Cardiac fibroblast (primary cell): ENCODE measurements at regions not wholly inside any gene's neighbourhood (a gene's known extent, or its start where the extent isn't known, plus 50 kb on each side); places are given as distances from the start of the nearest gene placed in this dataset.

Experiments
- DNase-seq, 2 donors: peaks; one replicate each; pipeline versions ENCODE4 v3.0.0 to v3.0.0-alpha.2; 2010; ENCODE audit warnings: low read depth in 2 of 2
- H3K4me3 ChIP-seq, 2 donors: replicated peaks in 1 of 2; 1 replicate in 1 of 2; 2 replicates in 1 of 2; pipeline ENCODE4 v1.5.1; 2011; ENCODE audit warnings: low read depth in 2 of 2, low read length in 2 of 2, mild to moderate bottlenecking in 2 of 2, moderate library complexity in 1 of 2
- TF ChIP-seq, protein P1 (sequence below): IDR thresholded peaks from one replicate; pipeline ENCODE4 v1.5.1; 2011; ENCODE audit warnings: low read depth, mild to moderate bottlenecking, low read length, inconsistent platforms

GRCh38 chr3:139758654-139759291 is 81.0 kb upstream of the NMNAT3 start:
- TF ChIP-seq, protein P1, sequence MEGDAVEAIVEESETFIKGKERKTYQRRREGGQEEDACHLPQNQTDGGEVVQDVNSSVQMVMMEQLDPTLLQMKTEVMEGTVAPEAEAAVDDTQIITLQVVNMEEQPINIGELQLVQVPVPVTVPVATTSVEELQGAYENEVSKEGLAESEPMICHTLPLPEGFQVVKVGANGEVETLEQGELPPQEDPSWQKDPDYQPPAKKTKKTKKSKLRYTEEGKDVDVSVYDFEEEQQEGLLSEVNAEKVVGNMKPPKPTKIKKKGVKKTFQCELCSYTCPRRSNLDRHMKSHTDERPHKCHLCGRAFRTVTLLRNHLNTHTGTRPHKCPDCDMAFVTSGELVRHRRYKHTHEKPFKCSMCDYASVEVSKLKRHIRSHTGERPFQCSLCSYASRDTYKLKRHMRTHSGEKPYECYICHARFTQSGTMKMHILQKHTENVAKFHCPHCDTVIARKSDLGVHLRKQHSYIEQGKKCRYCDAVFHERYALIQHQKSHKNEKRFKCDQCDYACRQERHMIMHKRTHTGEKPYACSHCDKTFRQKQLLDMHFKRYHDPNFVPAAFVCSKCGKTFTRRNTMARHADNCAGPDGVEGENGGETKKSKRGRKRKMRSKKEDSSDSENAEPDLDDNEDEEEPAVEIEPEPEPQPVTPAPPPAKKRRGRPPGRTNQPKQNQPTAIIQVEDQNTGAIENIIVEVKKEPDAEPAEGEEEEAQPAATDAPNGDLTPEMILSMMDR, result no peak
- DNase-seq, result peak; percentile 46 to 47
- H3K4me3 ChIP-seq, result no peak overlapping the region

DNA sequence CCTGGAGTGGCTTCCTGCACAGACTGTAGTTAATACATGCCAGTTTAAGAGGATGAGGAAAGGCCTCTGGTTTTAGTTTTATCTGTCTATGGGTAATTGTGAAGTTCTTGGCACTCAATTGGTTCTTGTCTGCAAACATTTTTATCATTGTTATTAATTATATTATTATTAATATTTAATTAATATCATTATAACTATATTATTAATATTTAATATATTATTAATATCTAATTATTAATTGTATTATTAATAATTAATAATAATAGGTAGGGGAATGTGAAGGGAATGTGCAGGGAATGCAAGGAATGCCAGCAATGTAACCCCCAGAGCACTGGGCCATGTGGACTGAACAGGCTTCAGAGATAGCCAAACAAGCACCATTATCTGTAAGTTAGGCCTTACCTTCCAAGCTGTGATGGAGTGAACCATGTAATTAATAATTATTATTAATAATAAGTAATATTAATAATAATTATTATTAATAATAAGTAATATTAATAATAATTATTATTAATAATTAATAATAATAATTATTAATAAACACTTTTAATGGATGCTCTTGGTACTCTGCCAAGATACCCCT is 79.8 kb upstream of the NMNAT3 start:
- TF ChIP-seq, protein P1, result no peak
- DNase-seq, result no peak
- no peak overlapping the region for H3K4me3 ChIP-seq

DNA sequence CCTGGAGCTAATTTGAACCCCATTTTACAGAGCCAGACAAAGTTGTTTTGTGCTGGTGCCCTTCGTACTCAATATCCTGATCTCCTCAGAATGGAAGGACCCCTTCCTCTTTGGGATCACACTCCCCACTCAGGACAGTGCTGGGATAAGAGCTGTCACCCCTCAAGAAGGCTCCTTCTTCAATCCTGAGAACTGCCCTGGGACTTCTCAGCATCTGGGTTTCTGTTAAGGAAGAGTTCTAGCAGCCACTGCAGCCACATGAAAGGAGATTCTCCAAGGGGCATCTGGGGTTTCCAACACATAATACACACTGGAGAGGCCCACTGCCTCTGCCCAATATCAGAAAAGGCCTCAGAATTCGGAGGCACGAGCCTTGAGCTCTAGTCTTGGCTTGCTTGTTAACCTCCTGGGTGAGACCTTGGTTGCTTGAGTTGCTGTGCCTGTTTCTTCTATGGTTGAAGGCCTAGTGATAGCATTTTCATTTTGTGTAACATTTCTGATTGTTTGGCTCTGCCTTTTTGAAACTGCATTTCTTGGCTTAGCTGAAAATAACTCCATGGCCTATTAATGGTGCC is 78.8 kb upstream of the NMNAT3 start:
- TF ChIP-seq, protein P1, result no peak
- H3K4me3 ChIP-seq, result no peak overlapping the region
- no peak for DNase-seq

DNA sequence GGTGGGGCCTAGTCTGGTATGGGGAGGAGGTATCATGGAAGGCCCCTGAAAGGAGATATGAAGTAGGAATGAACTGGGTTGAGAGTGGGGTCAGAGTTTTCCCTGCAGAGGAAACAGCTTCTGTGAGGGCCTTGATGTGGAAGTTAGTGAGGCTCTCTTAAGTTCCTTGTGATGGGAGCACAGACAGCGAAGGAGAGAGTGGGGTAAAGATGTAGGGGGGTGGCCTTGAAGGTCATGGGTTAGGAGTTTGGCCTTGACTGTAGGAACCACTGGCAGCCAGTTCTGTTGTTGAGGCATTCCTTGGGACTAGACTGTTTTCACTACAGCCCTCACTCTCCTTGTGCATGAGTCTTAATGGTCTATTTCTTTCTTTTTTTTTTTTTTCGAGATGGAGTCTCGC is 77.8 kb upstream of the NMNAT3 start:
- TF ChIP-seq, protein P1, result no peak
- no peak for DNase-seq
- H3K4me3 ChIP-seq, result no peak overlapping the region

DNA sequence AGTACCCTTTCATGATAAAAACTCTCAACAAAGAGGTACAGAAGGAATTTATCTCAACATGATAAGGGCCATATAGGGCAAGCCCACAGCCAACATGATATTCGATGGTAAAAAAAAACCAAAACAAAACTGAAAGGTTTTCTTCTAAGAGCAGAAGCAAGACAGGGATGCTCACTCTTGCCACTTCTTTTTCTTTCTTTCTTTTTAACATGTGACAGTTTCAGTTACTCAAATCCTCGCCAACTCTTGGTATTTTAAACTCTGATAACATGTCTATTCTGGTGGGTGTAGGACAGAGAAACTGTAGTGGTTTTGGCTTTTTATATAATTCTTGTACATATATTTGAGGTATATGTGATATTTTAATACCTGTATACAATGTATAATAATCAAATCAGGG is 74.0 kb upstream of the NMNAT3 start:
- TF ChIP-seq, protein P1, result no peak
- DNase-seq, result no peak

GRCh38 chr3:139746481-139746880 is 68.7 kb upstream of the NMNAT3 start:
- no peak overlapping the region for H3K4me3 ChIP-seq
- no peak for DNase-seq
- TF ChIP-seq, protein P1, result no peak

More for the DNA sequence above, 74.0 kb upstream of the NMNAT3 start:
- no peak overlapping the region for H3K4me3 ChIP-seq

DNA sequence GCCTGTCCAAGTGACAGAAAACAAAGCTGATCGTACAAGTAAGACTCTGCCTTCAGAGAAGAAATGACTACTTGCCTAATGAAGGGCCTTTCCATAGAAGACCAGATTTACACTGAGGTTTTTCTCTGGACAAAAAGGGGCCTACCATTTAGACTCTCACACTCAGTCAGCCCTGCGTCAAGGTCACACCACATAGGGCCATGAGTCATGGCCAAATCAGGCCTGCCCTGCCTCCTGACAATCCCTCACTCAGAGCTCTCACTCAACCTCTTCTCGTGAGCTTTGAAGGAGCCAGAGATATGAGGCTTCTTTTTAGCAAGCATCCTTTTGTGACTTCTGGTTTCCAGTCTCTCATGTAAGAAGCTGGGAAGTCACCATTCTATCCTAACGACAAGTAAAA is 68.1 kb upstream of the NMNAT3 start:
- DNase-seq, result peak; percentile 25 to 68
- TF ChIP-seq, protein P1, result no peak
- no peak overlapping the region for H3K4me3 ChIP-seq
